HepG2 (cell line): ENCODE measurements at regions not wholly inside any gene's neighbourhood (a gene's known extent, or its start where the extent isn't known, plus 50 kb on each side); places are given as distances from the start of the nearest gene placed in this dataset.

ENCODE experiments used
- RAD51 ChIP-seq: fragments of 450-650 bp; IDR thresholded peaks from 2 replicates; pipeline ENCODE4 v1.6.1; 2016; ENCODE audit warnings: borderline replicate concordance
- ZNF460 ChIP-seq: sonication (generic); formaldehyde crosslinking; IDR thresholded peaks from 2 replicates; pipeline ENCODE4 v1.5.1; 2020; ENCODE audit warnings: missing genetic modification reagents, mild to moderate bottlenecking, borderline replicate concordance
- TF ChIP-seq, protein P1 (sequence below): IDR thresholded peaks from 2 replicates; pipeline ENCODE4 v1.6.1; 2012; ENCODE audit warnings: inconsistent platforms
- TF ChIP-seq, protein P2 (sequence below): sonication (generic); formaldehyde crosslinking; IDR thresholded peaks from 2 replicates; pipeline ENCODE4 v1.5.0; 2020; ENCODE audit warnings: mild to moderate bottlenecking, missing genetic modification reagents, moderate library complexity

DNA sequence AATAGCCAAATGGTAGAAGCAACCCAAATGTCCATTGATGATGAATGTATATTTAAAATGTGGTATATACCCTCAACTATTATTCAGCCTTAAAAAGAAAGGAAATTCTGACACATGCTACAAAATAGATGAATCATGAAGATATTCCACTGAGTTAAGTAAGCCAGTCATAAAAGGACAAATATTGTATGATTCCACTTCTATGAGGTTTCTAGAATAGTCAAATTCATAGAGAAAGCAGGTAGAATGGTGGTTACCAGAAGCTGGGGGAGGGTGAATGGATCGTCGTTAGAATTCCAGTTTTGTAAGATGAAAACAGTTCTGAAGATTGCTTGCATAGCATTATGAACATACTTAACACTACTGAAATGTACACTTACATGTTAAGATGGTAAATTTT lies 214.3 kb upstream of the MYLIP start:
- TF ChIP-seq, protein P1, sequence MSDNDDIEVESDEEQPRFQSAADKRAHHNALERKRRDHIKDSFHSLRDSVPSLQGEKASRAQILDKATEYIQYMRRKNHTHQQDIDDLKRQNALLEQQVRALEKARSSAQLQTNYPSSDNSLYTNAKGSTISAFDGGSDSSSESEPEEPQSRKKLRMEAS: no peak
- TF ChIP-seq ZNF460 (CRISPR knock-in tag): no peak
- no peak for TF ChIP-seq RAD51
- TF ChIP-seq, protein P2, sequence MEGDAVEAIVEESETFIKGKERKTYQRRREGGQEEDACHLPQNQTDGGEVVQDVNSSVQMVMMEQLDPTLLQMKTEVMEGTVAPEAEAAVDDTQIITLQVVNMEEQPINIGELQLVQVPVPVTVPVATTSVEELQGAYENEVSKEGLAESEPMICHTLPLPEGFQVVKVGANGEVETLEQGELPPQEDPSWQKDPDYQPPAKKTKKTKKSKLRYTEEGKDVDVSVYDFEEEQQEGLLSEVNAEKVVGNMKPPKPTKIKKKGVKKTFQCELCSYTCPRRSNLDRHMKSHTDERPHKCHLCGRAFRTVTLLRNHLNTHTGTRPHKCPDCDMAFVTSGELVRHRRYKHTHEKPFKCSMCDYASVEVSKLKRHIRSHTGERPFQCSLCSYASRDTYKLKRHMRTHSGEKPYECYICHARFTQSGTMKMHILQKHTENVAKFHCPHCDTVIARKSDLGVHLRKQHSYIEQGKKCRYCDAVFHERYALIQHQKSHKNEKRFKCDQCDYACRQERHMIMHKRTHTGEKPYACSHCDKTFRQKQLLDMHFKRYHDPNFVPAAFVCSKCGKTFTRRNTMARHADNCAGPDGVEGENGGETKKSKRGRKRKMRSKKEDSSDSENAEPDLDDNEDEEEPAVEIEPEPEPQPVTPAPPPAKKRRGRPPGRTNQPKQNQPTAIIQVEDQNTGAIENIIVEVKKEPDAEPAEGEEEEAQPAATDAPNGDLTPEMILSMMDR (CRISPR knock-in tag): no peak
